HepG2 (cell line): ENCODE measurements at regions not wholly inside any gene's neighbourhood (a gene's known extent, or its start where the extent isn't known, plus 50 kb on each side); places are given as distances from the start of the nearest gene placed in this dataset.

Experiments
- ATAC-seq: fragments of 200-7000 bp; cut with Tn5 transposase; 3 replicates; pipeline ENCODE4 v1.9.1; 2020; ENCODE audit warnings: mild to moderate bottlenecking, moderate library complexity
- BruUV-seq: library from RNA; stranded (reverse); fragments of 400-500 nt; replicated peaks from 2 replicates; lab custom pipeline; 2021; lab: Mats Ljungman, UMichigan
- CTCF ChIA-PET: fragments of 300-600 bp; formaldehyde crosslinking; extraction: SDS; loops from one replicate; lab custom pipeline; 2021; ENCODE audit warnings: low total read pairs, inconsistent platforms, low intra/inter-chr PET ratio; lab: Yijun Ruan, JAX
- POLR2A ChIA-PET: fragments of 350-600 bp; sonication (Branson Sonifier 250); formaldehyde crosslinking; loops from one replicate; lab custom pipeline; 2020; ENCODE audit warnings: antibody characterized with exemption, inconsistent platforms; lab: Yijun Ruan, JAX
- DNase-seq: peaks from one replicate; pipeline ENCODE4 v3.0.0-alpha.2; 2015; ENCODE audit warnings: low spot score
- FAIRE-seq: peaks from 3 replicates; lab custom pipeline; 2011; peaks lifted over from hg19 to GRCh38; lab: Jason Lieb, UNC
- H2AFZ ChIP-seq: one replicate; pipeline ENCODE4 v1.6.1; 2011; ENCODE audit warnings: low read length, inconsistent platforms
- H3K27ac ChIP-seq: fragments of 300-600 bp; 3 replicates; pipeline ENCODE4 v1.8.0; 2011; ENCODE audit warnings: mixed run types, mild to moderate bottlenecking, mixed read lengths, low read length, inconsistent platforms; ENCODE audit not compliant: insufficient read depth; ENCODE audit errors: extremely low read length
- H3K27me3 ChIP-seq, 2 experiments: fragments of 200-600 bp in 1 of 2; 2 replicates in 1 of 2; 3 replicates in 1 of 2; pipeline versions ENCODE4 v1.6.0 to v1.8.0; 2011; ENCODE audit warnings: low read length in 2 of 2, mild to moderate bottlenecking in 2 of 2, moderate library complexity in 2 of 2, inconsistent platforms in 1 of 2; ENCODE audit not compliant: insufficient read depth in 2 of 2, control insufficient read depth in 1 of 2
- H3K36me3 ChIP-seq, 2 experiments: fragments of 200-600 bp in 1 of 2; replicated peaks in 1 of 2; 2 replicates in 1 of 2; 3 replicates in 1 of 2; pipeline versions ENCODE4 v1.5.1 to v1.8.0; 2011; ENCODE audit warnings: low read length in 2 of 2, inconsistent platforms in 1 of 2; ENCODE audit not compliant: insufficient read depth in 2 of 2, control insufficient read depth in 1 of 2
- H3K4me1 ChIP-seq: 2 replicates; pipeline ENCODE4 v1.5.1; 2012; ENCODE audit warnings: low read length, inconsistent platforms; ENCODE audit not compliant: insufficient read depth
- H3K4me2 ChIP-seq: 2 replicates; pipeline ENCODE4 v1.6.0; 2011; ENCODE audit warnings: low read depth, low read length, inconsistent platforms
- H3K4me3 ChIP-seq, 3 experiments: fragments of 200-600 bp in 1 of 3; sonication (generic), shearing (Covaris generic) in 1 of 3; replicated peaks in 1 of 3; 2 replicates each; pipeline ENCODE4 v1.5.1; 2011 to 2016; ENCODE audit warnings: low read length in 3 of 3, inconsistent platforms in 2 of 3, low read depth in 2 of 3, mild to moderate bottlenecking in 2 of 3, control low read depth in 1 of 3, mixed read lengths in 1 of 3; ENCODE audit not compliant: insufficient read depth in 1 of 3
- H3K79me2 ChIP-seq: one replicate; pipeline ENCODE4 v1.6.1; 2011; ENCODE audit warnings: low read length, inconsistent platforms; ENCODE audit not compliant: insufficient read depth
- H3K9ac ChIP-seq: 2 replicates; pipeline ENCODE4 v1.6.0; 2011; ENCODE audit warnings: mild to moderate bottlenecking, low read depth, low read length, inconsistent platforms; ENCODE audit not compliant: insufficient read depth
- H3K9me3 ChIP-seq: 2 replicates; pipeline ENCODE4 v1.5.1; 2012; ENCODE audit warnings: mild to moderate bottlenecking, low read length
- H4K20me1 ChIP-seq: 2 replicates; pipeline ENCODE4 v1.6.0; 2011; ENCODE audit warnings: inconsistent platforms, mild to moderate bottlenecking, low read length, moderate library complexity; ENCODE audit not compliant: insufficient read depth
- ATF6 ChIP-seq: sonication (generic); formaldehyde crosslinking; conservative IDR thresholded peaks from 2 replicates; pipeline ENCODE4 v1.4.0; 2020; ENCODE audit warnings: missing genetic modification reagents
- CERS6 ChIP-seq: sonication (generic); formaldehyde crosslinking; IDR thresholded peaks from 2 replicates; pipeline ENCODE4 v1.5.0; 2020; ENCODE audit warnings: missing genetic modification reagents
- CREB1 ChIP-seq, 2 experiments: fragments of 450-650 bp in 1 of 2; IDR thresholded peaks; 2 replicates each; pipeline ENCODE4 v1.6.1; 2016 to 2017; ENCODE audit warnings: control low read depth in 1 of 2, mild to moderate bottlenecking in 1 of 2, missing compliant biosample characterization in 1 of 2, missing genetic modification characterization in 1 of 2
- ELK4 ChIP-seq: sonication (generic); formaldehyde crosslinking; IDR thresholded peaks from 2 replicates; pipeline ENCODE4 v1.9.0; 2021; ENCODE audit warnings: missing genetic modification reagents, borderline replicate concordance
- GABPA ChIP-seq, 2 experiments: IDR thresholded peaks; 2 replicates each; pipeline ENCODE4 v1.6.1; 2011 to 2016; ENCODE audit warnings: low read depth in 2 of 2, low read length in 1 of 2, missing biosample characterization in 1 of 2, missing genetic modification characterization in 1 of 2
- MAFG ChIP-seq: sonication (generic); formaldehyde crosslinking; IDR thresholded peaks from 2 replicates; pipeline ENCODE4 v1.5.1; 2020; ENCODE audit warnings: mild to moderate bottlenecking, missing genetic modification reagents
- MAZ ChIP-seq, 2 experiments: sonication (generic) in 1 of 2; formaldehyde crosslinking in 1 of 2; IDR thresholded peaks; 2 replicates each; pipeline versions ENCODE4 v1.5.0 to v1.6.1; 2012 to 2020; ENCODE audit warnings: low read depth in 2 of 2, mild to moderate bottlenecking in 2 of 2, borderline replicate concordance in 1 of 2, improper control_type of control experiment in 1 of 2, low read length in 1 of 2, missing genetic modification reagents in 1 of 2, moderate library complexity in 1 of 2
- PRDM10 ChIP-seq: sonication (generic); formaldehyde crosslinking; IDR thresholded peaks from 2 replicates; pipeline ENCODE4 v1.4.0; 2020; ENCODE audit warnings: low read depth, missing genetic modification reagents
- RFX1 ChIP-seq: fragments of 450-650 bp; IDR thresholded peaks from 2 replicates; pipeline ENCODE4 v1.6.1; 2017
- SATB2 ChIP-seq: sonication (generic); formaldehyde crosslinking; IDR thresholded peaks from 2 replicates; pipeline ENCODE4 v1.5.0; 2020; ENCODE audit warnings: missing genetic modification reagents
- SRSF4 ChIP-seq: fragments of 200-400 bp; formaldehyde crosslinking; IDR thresholded peaks from one replicate; pipeline ENCODE4 v1.6.1; 2018; ENCODE audit warnings: mild to moderate bottlenecking, low read depth, low read length, moderate library complexity; ENCODE audit not compliant: poor library complexity, severe bottlenecking
- SYNCRIP ChIP-seq: fragments of 200-400 bp; formaldehyde crosslinking; IDR thresholded peaks from 2 replicates; pipeline ENCODE4 v1.6.1; 2018; ENCODE audit warnings: mild to moderate bottlenecking, low read depth, low read length; ENCODE audit not compliant: insufficient read depth
- ZNF552 ChIP-seq: sonication (generic); formaldehyde crosslinking; IDR thresholded peaks from 2 replicates; pipeline ENCODE4 v1.9.0; 2022; ENCODE audit warnings: missing genetic modification reagents, mild to moderate bottlenecking, borderline replicate concordance
- ZNF724P ChIP-seq: sonication (generic); formaldehyde crosslinking; IDR thresholded peaks from 2 replicates; pipeline ENCODE4 v1.8.0; 2022; ENCODE audit warnings: missing genetic modification reagents, borderline replicate concordance
- ZNF839 ChIP-seq: sonication (generic); formaldehyde crosslinking; IDR thresholded peaks from 2 replicates; pipeline ENCODE4 v1.4.0; 2020; ENCODE audit warnings: missing genetic modification reagents, mild to moderate bottlenecking, borderline replicate concordance
- ZSCAN30 ChIP-seq: sonication (generic); formaldehyde crosslinking; IDR thresholded peaks from 2 replicates; pipeline ENCODE4 v1.5.0; 2020; ENCODE audit warnings: mild to moderate bottlenecking, missing genetic modification reagents
- WGBS: methylation state at CpG from one replicate; pipeline ENCODE4 v1.1.6; 2017; ENCODE audit warnings: low lambda C conversion rate; 5-methylcytosine and 5-hydroxymethylcytosine counted together
- in situ Hi-C: cut with HindIII; loops from 2 replicates; pipeline ENCODE4 v1.10.0; 2017; ENCODE audit warnings: low pct_unique_long_range_greater_than_20kb; ENCODE audit not compliant: extremely low pct_ligation_motif_present
- intact Hi-C: fragments of 100-400 bp; cut with micrococcal nuclease; formaldehyde crosslinking; loops from one replicate; pipeline ENCODE4 v1.10.0; 2022; ENCODE audit not compliant: unreplicated experiment

- Histone ChIP-seq H3K4me2 (no peak overlapping the region), H3K36me3 (no peaks in the 10 kb centered on the region), H3K27me3 (no peaks in the 10 kb centered on the region), H3K9me3 (peaks cover 59% of the 10 kb centered on the region), H3K4me1 (no peaks in the 10 kb centered on the region), H2AFZ (no peak overlapping the region), H4K20me1 (no peaks in the 10 kb centered on the region), H3K27ac (no peak overlapping the region), H3K9ac (no peak overlapping the region), H3K79me2 (no peaks in the 10 kb centered on the region), H3K4me3 (no peak overlapping the region)
- no TSS peak for BruUV-seq
- in situ Hi-C loops (no loop called here), intact Hi-C loops (no loop called here)
- ChIA-PET CTCF (no interaction called here), POLR2A (no interaction called here)
- no peak for DNase-seq
- ATAC-seq = no peak
- no peak for FAIRE-seq
- 4% methylated on average over 2 of the region's 2 CpGs for WGBS
- TF ChIP-seq ELK4 (CRISPR knock-in tag) (no peak), CREB1 (IDR thresholded peaks at IDR 0.05) (no peak), CREB1 (CRISPR knock-in tag; IDR thresholded peaks at IDR 0.05) (no peak), GABPA (IDR thresholded peaks at IDR 0.05; ENCODE audit: low read depth, low read length) (no peak), GABPA (CRISPR knock-in tag; IDR thresholded peaks at IDR 0.05; ENCODE audit: low read depth) (no peak), SYNCRIP (no peak), ATF6 (CRISPR knock-in tag) (no peak), ZNF552 (CRISPR knock-in tag) (no peak), ZNF839 (CRISPR knock-in tag) (no peak), RFX1 (no peak), PRDM10 (CRISPR knock-in tag) (no peak), ZNF724P (CRISPR knock-in tag) (no peak), CERS6 (CRISPR knock-in tag) (no peak), SATB2 (CRISPR knock-in tag) (no peak), SRSF4 (no peak), ZSCAN30 (no peak), MAZ (IDR thresholded peaks at IDR 0.05; ENCODE audit: borderline replicate concordance, low read depth, low read length) (no peak), MAZ (CRISPR knock-in tag; IDR thresholded peaks at IDR 0.05; ENCODE audit: low read depth) (no peak), MAFG (CRISPR knock-in tag) (no peak)
Observed at GRCh38 chr7:125746510-125746909, 816.9 kb upstream of the POT1 start.
